ENCODE measurements at regions not wholly inside any gene's neighbourhood (a gene's known extent, or its start where the extent isn't known, plus 50 kb on each side); places are given as distances from the start of the nearest gene placed in this dataset.
A peak's percentile ranks its signal among the peaks of the same experiment; 100 is the strongest.

DNA sequence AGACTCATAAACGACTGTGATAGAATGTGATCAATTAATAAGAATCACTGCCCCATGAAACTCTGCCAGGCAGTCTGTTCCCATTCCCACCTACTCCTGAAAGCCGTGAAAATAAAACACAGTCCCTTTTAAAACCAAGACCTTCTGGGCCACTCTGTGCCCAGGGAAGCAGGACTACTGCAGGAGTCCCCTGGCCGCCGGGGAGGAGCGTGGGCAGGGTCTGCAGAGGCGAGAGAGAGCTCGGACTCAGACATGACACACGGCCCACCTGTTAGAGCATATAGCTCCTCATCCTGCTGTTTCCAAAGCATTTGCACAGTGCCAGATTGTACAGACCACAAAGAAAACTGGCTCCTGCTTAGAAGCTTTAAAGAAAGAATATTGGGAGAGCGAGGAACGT is 400.5 kb downstream of the SHANK2 start:
- no peak overlapping the region for H3K4me3 ChIP-seq
- peaks cover 23% of the 10 kb centered on the region for H3K4me1 ChIP-seq (replicated peaks)
- no peaks in the 10 kb centered on the region for H3K27me3 ChIP-seq (replicated peaks)
- H3K36me3 ChIP-seq: no peaks in the 10 kb centered on the region
- no peak for DNase-seq (ENCODE audit: low read depth in 1 of 2, low spot score in 2 of 2)
- H3K27ac ChIP-seq: no peak overlapping the region
- H3K9me3 ChIP-seq (replicated peaks): peaks cover 61% of the 10 kb centered on the region

DNA sequence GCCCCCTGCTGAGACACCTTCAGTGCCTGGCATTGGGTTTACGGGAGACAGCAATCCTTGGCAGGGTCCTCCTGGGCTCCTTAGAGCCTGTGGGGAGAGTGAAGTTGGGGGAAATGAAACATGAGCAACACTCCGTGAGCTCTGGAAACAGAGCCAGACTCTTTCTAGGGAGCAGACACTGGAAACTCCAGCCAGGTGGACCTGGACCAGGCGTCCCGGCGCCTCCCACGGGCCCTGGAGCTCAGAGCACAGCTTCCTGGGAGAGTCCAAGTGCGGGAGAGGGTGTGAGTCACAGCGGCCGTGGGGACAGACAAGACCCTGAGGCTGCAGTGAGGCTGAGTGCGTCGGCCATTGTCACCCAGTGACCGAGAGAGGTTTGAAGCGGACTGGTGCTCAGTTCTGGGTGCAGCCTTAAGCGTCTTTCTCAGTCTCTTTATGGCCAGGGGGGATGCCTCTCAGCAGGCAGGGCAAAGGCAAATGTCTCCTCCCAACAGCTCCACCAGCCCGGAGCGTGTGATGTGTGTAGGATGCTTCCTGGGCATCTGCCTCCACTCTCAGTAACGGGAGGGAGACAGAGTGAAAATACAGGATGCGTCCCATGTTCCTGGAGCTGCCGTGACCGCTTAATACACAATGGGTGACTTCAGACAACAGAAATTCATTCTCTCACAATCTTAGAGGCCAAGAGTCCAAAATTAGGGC is 399.2 kb downstream of the SHANK2 start:
- Histone ChIP-seq H3K4me1 (replicated peaks) (peaks cover 23% of the 10 kb centered on the region), H3K9me3 (replicated peaks) (peaks cover 60% of the 10 kb centered on the region), H3K36me3 (no peaks in the 10 kb centered on the region), H3K27me3 (replicated peaks) (no peaks in the 10 kb centered on the region), H3K27ac (peak overlapping the region; percentile 67), H3K4me3 (no peak overlapping the region)
- DNase-seq (ENCODE audit: low read depth in 1 of 2, low spot score in 2 of 2): peak in 1 of 2 experiments; percentile 86

DNA sequence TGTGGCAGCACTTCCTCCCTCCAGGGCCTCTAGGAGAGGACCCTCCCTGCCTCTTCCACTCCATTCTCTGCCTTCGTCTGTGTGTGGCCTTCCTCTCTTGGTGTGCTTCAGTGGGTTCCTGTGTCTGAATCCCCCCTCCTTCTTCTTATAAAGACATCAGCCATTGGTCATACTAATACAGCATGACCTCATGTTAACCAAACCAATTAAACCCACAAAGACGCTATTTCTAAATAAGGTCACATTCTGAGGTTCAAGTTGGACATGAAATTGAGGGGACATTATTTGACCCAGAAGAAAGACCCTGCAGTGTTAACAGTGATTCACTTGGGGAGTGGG is 398.6 kb downstream of the SHANK2 start:
- Histone ChIP-seq H3K4me1 (replicated peaks) (peaks cover 23% of the 10 kb centered on the region), H3K9me3 (replicated peaks) (peaks cover 60% of the 10 kb centered on the region), H3K27me3 (replicated peaks) (no peaks in the 10 kb centered on the region), H3K27ac (peak overlapping the region; percentile 67), H3K4me3 (no peak overlapping the region), H3K36me3 (no peaks in the 10 kb centered on the region)
- DNase-seq (ENCODE audit: low read depth in 1 of 2, low spot score in 2 of 2): no peak

DNA sequence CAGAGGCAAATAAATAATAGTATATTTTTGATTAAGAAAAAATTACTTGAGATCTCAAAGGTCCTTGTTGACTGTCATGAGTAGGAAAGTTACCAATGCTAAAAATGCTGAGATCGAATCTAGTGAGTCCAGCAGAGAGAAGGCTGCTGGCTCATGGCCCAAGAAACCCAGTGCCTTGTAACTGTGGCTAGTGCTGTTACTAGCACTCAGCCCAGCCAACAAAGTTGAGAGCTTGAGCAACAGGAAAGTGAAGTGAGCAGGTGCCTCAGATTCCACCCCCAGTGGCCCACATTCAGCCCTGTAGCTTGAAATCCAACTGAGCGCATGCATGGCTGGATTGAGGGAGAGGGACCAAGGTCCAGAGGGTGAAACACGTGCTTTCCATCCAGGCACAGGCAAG is 398.2 kb downstream of the SHANK2 start:
- H3K4me1 ChIP-seq (replicated peaks): peaks cover 23% of the 10 kb centered on the region
- H3K4me3 ChIP-seq: no peak overlapping the region
- peak overlapping the region; percentile 67 for H3K27ac ChIP-seq
- no peaks in the 10 kb centered on the region for H3K36me3 ChIP-seq
- H3K9me3 ChIP-seq (replicated peaks): peaks cover 62% of the 10 kb centered on the region
- no peaks in the 10 kb centered on the region for H3K27me3 ChIP-seq (replicated peaks)
- no peak for DNase-seq (ENCODE audit: low read depth in 1 of 2, low spot score in 2 of 2)

DNA sequence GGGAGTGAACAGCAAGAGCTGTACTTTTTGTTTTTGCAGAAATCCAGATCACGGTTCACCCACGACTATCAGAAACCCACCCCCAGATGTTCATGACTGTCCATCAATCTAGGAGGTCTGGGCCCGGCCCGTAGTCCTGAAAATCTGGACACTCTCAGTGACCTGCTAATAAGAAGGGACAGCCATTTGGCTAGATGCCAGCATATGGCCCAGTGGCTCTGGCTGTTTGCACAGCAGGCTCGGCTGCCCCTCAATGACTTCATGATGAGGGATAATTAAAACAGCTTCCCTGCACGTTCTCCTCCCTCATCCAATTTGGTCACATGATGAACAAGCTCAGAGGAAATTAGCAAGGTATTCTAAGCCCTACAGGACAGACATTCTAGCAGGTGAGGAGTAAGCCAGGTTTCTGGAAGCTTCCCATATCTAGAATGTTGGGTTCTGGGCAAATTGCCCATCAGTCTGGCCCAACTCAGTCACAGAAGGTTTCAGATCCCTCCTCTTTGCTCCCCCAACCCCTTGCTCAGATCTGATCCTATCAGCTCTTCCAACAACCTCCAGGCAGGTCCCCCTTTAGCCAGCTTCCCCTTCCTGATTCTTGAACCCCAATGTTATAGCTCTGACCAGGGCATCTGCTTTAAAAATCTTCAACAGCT is 397.3 kb downstream of the SHANK2 start:
- DNase-seq (ENCODE audit: low read depth in 1 of 2, low spot score in 2 of 2): no peak
- Histone ChIP-seq H3K4me1 (replicated peaks) (peaks cover 23% of the 10 kb centered on the region), H3K36me3 (no peaks in the 10 kb centered on the region), H3K27ac (no peak overlapping the region), H3K4me3 (no peak overlapping the region), H3K27me3 (replicated peaks) (no peaks in the 10 kb centered on the region), H3K9me3 (replicated peaks) (peaks cover 62% of the 10 kb centered on the region)

DNA sequence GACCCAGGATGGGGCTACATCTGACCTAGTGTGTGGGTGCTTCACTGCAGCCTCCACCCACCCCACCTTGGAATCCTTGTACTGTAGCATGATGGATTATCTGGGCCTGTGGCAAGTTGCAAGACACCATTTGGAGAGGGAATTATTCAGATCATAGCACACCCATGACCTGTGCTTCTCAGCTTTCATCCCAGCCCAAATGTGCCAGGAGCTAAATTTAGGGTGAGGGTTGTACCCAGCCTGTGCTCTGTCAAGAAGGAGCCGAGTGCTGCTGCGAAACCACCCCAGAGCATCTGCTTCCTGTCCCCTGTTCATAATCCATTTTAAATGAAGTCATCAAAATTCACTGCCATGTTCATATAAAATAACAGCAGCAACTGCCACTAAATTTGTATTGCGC is 394.5 kb downstream of the SHANK2 start:
- Histone ChIP-seq H3K36me3 (no peaks in the 10 kb centered on the region), H3K4me3 (no peak overlapping the region), H3K27me3 (replicated peaks) (no peaks in the 10 kb centered on the region), H3K9me3 (replicated peaks) (peaks cover 68% of the 10 kb centered on the region), H3K27ac (no peak overlapping the region), H3K4me1 (replicated peaks) (peaks cover 18% of the 10 kb centered on the region)
- no peak for DNase-seq (ENCODE audit: low read depth in 1 of 2, low spot score in 2 of 2)

DNA sequence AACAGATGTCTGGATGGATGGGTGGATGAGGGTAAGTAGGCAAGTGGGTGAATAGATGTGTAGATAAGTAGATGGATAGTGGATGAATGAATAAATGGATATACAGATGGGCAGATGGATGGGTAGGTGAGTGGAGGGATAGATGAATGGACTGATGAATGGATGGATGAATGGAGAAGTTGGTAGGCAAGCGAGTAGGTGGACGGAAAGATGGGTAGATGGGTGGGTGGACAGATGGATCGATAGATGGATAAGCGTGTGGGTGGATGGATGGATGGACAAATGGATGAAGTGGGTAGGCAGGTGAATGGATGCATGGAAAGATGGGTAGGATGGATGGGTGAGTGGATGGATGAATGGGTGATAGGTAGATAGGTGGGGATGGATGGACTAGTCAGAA is 393.2 kb downstream of the SHANK2 start:
- H3K27me3 ChIP-seq (replicated peaks): no peaks in the 10 kb centered on the region
- H3K9me3 ChIP-seq (replicated peaks): peaks cover 77% of the 10 kb centered on the region
- H3K27ac ChIP-seq: no peak overlapping the region
- no peaks in the 10 kb centered on the region for H3K36me3 ChIP-seq
- no peak for DNase-seq (ENCODE audit: low read depth in 1 of 2, low spot score in 2 of 2)
- H3K4me1 ChIP-seq (replicated peaks): peaks cover 5% of the 10 kb centered on the region
- H3K4me3 ChIP-seq: no peak overlapping the region

DNA sequence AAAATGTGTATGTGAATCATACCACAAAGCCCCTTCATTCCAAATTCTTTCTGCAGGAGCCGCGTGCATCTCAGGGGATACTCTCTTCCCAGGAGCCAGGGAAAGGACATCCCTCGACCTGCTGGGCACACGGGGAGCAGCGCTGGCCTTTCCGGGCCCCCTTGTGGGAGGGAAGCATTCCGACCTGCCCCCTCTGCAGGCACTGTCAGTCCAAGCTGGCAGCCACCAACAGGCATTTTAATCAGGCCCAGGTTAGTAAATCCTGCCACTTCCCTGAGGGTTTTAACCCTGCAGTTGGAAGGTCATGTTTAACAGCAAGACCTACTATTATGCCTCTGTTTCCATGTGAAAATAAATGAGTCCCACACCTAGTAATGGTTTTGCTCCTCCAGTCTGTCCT is 391.5 kb downstream of the SHANK2 start:
- no peak for DNase-seq (ENCODE audit: low read depth in 1 of 2, low spot score in 2 of 2)
- Histone ChIP-seq H3K4me1 (replicated peaks) (no peaks in the 10 kb centered on the region), H3K27me3 (replicated peaks) (no peaks in the 10 kb centered on the region), H3K4me3 (no peak overlapping the region), H3K9me3 (replicated peaks) (peaks cover 83% of the 10 kb centered on the region), H3K36me3 (no peaks in the 10 kb centered on the region), H3K27ac (no peak overlapping the region)

DNA sequence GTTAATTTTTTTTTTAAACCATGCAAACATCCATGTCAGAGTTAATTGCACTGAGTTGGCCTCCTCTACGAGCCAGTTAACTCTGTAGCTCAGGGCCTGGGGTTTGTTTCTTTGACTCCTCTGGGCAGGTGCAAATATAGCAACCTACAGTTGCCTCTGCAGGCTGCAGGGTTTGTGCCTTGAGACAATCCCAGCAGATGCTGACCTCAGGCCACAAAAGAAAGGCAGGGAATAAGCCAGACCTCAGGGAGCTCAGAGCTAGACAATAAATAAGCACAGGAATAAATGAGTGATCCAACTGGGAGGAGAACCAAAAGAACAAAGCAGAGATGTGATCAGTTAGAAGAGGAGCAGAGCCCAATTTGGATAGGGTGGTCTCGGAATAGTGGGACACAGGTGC is 390.8 kb downstream of the SHANK2 start:
- Histone ChIP-seq H3K4me1 (replicated peaks) (no peaks in the 10 kb centered on the region), H3K36me3 (no peaks in the 10 kb centered on the region), H3K27ac (no peak overlapping the region), H3K27me3 (replicated peaks) (no peaks in the 10 kb centered on the region), H3K4me3 (no peak overlapping the region), H3K9me3 (replicated peaks) (peaks cover 81% of the 10 kb centered on the region)
- DNase-seq (ENCODE audit: low read depth in 1 of 2, low spot score in 2 of 2): no peak

DNA sequence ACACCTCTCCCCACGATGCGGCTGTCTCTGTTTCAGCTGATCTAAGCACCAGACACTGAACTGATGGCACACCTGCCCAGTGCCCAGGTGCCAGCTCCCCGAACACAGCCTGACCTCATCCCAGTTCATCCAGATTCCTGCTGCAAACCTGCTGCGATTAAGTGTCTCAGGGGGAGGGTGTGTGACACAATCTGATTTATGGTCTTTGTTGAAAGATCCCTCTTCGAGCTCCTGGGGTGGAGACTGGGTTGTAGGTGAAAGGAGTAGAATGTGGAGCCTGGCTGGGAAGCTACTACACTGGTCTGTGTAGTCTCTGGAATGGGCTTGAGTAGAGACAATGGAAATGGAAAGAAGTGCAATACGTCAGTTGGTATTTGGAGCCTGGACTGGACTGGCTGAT is 390.3 kb downstream of the SHANK2 start:
- Histone ChIP-seq H3K27me3 (replicated peaks) (no peaks in the 10 kb centered on the region), H3K4me1 (replicated peaks) (no peaks in the 10 kb centered on the region), H3K27ac (no peak overlapping the region), H3K36me3 (no peaks in the 10 kb centered on the region), H3K9me3 (replicated peaks) (peaks cover 80% of the 10 kb centered on the region), H3K4me3 (no peak overlapping the region)
- no peak for DNase-seq (ENCODE audit: low read depth in 1 of 2, low spot score in 2 of 2)

DNA sequence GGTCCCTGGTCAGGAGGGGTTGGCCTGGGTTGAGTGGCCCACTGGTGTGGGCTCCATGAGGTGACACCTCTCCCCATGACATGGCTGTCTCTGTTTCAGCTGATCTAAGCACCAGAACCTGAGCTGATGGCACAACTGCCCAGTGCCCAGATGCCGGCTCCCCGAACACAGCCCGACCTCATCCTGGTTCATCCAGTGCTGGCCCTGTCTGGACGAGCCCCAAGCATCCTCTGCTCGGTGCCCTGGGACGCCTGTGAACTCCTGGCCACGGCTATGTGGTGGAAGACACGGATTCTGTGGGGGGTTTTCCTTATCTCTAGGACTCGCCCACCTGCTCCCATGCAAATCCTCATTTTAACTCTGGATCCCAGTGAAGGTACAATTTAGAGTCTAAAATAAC is 389.2 kb downstream of the SHANK2 start:
- Histone ChIP-seq H3K36me3 (no peaks in the 10 kb centered on the region), H3K27ac (no peak overlapping the region), H3K4me3 (no peak overlapping the region), H3K4me1 (replicated peaks) (no peaks in the 10 kb centered on the region), H3K27me3 (replicated peaks) (no peaks in the 10 kb centered on the region), H3K9me3 (replicated peaks) (peaks cover 82% of the 10 kb centered on the region)
- no peak for DNase-seq (ENCODE audit: low read depth in 1 of 2, low spot score in 2 of 2)

DNA sequence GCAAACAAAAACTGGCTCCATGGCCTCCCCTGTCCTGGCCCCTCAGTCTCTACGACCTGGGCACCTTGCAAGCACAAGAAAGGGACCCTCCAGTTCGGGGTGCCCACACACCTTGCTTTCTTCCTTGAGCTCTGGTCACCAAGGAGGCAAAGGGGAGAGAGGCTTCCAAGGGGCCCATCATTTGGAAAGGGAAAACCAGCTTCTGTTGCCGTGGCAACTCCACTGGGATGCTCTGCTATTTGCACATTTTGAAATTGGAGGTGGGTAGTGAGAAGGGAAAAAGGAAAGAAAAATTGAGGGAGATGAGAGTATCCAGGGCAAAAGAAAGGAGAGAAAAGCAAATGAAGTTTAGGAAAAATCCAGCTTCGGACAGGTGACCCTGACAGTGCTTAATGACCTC is 388.4 kb downstream of the SHANK2 start:
- H3K36me3 ChIP-seq: no peaks in the 10 kb centered on the region
- no peak overlapping the region for H3K27ac ChIP-seq
- no peak for DNase-seq (ENCODE audit: low read depth in 1 of 2, low spot score in 2 of 2)
- no peaks in the 10 kb centered on the region for H3K27me3 ChIP-seq (replicated peaks)
- peaks cover 82% of the 10 kb centered on the region for H3K9me3 ChIP-seq (replicated peaks)
- no peak overlapping the region for H3K4me3 ChIP-seq
- H3K4me1 ChIP-seq (replicated peaks): no peaks in the 10 kb centered on the region

DNA sequence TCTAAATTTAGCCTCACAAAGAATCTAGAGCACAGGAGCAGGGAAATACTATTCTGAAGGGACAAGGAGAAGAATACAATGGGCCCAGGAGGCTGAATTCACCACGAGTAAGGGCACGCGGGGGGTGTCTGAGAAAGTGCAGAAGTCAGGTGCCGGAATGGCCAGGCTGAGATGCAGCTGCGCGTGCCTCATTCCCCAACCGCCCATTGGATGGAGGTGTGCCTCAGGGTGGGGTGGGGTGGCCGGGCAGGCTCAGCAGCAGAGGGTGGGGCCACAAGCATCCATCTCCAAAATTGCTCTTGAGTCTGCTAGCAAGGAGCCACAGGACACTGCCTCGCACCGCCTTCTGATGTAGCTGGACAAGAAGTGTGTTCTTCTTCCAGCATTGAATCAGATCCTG is 387.0 kb downstream of the SHANK2 start:
- Histone ChIP-seq H3K27me3 (replicated peaks) (no peaks in the 10 kb centered on the region), H3K4me3 (no peak overlapping the region), H3K27ac (no peak overlapping the region), H3K36me3 (no peaks in the 10 kb centered on the region), H3K4me1 (replicated peaks) (peaks cover 4% of the 10 kb centered on the region; the same call in 1 of the 2 replicates), H3K9me3 (replicated peaks) (peaks cover 79% of the 10 kb centered on the region)
- no peak for DNase-seq (ENCODE audit: low read depth in 1 of 2, low spot score in 2 of 2)

DNA sequence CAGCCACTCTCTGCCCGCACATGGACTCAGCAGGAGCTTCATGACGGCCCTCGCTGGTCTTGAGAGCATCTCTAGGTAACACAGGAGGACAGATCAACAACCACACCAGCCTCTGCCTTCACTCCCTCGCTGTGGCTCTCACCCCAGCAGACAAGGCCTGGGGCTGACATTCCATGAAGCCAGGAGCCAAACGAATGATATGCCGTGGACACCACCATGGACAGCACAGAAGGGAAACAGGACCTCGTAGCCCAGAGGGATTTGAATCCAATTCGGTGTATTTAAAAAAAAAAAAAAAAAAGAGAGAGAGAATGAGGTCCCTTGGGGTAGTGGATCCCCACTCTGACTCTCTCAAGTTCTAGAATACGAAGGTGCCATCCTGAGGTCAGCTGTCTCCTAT is 385.5 kb downstream of the SHANK2 start:
- Histone ChIP-seq H3K27me3 (replicated peaks) (no peaks in the 10 kb centered on the region), H3K36me3 (no peaks in the 10 kb centered on the region), H3K27ac (no peak overlapping the region), H3K4me3 (no peak overlapping the region), H3K9me3 (replicated peaks) (peaks cover 82% of the 10 kb centered on the region), H3K4me1 (replicated peaks) (peaks cover 17% of the 10 kb centered on the region)
- no peak for DNase-seq (ENCODE audit: low read depth in 1 of 2, low spot score in 2 of 2)

Measured in SJSA1 (cell line).